ENCODE measurements at regions not wholly inside any gene's neighbourhood (a gene's known extent, or its start where the extent isn't known, plus 50 kb on each side); places are given as distances from the start of the nearest gene placed in this dataset.
A peak's percentile ranks its signal among the peaks of the same experiment; 100 is the strongest.
"Not testable (repeated sequence)": the region's sequence is repeated elsewhere in the genome, so short reads cannot be mapped to it uniquely, and the experiment has no call there.

- DNase-seq (ENCODE audit: low read depth) = no peak
These were observed 407.3 kb upstream of the PPP2R3A start for GRCh38 chr3:135558150-135558783.

- no peak for DNase-seq (ENCODE audit: low read depth)
These were observed 406.6 kb upstream of the PPP2R3A start for GRCh38 chr3:135558906-135559305.

- no peak for DNase-seq (ENCODE audit: low read depth)
These were observed 405.7 kb upstream of the PPP2R3A start for GRCh38 chr3:135559802-135560201.

GRCh38 chr3:135560847-135561246 lies 404.7 kb upstream of the PPP2R3A start:
- DNase-seq (ENCODE audit: low read depth) = no peak

- DNase-seq (ENCODE audit: low read depth) = no peak
These were observed 400.8 kb upstream of the PPP2R3A start for GRCh38 chr3:135564696-135565095.

GRCh38 chr3:135565546-135565945 lies 400.0 kb upstream of the PPP2R3A start:
- DNase-seq (ENCODE audit: low read depth) = no peak

- DNase-seq (ENCODE audit: low read depth) = no peak
These were observed 398.3 kb upstream of the PPP2R3A start for GRCh38 chr3:135567223-135567622.

- no peak for DNase-seq (ENCODE audit: low read depth)
These were observed 388.8 kb upstream of the PPP2R3A start for GRCh38 chr3:135576751-135577150.

GRCh38 chr3:135581806-135582205 lies 383.7 kb upstream of the PPP2R3A start:
- no peak for DNase-seq (ENCODE audit: low read depth)

GRCh38 chr3:135582800-135583199 lies 382.7 kb upstream of the PPP2R3A start:
- no peak for DNase-seq (ENCODE audit: low read depth)

- DNase-seq (ENCODE audit: low read depth) = no peak
These were observed 369.0 kb upstream of the PPP2R3A start for GRCh38 chr3:135596563-135596962.

- DNase-seq (ENCODE audit: low read depth) = no peak
These were observed 367.7 kb upstream of the PPP2R3A start for GRCh38 chr3:135597855-135598254.

- DNase-seq (ENCODE audit: low read depth) = no peak
These were observed 366.9 kb upstream of the PPP2R3A start for GRCh38 chr3:135598597-135598996.

GRCh38 chr3:135604512-135604911 lies 361.0 kb upstream of the PPP2R3A start:
- DNase-seq (ENCODE audit: low read depth) = not testable (repeated sequence)

GRCh38 chr3:135618123-135618522 lies 347.4 kb upstream of the PPP2R3A start:
- no peak for DNase-seq (ENCODE audit: low read depth)

GRCh38 chr3:135621184-135621920 lies 344.2 kb upstream of the PPP2R3A start:
- DNase-seq (ENCODE audit: low read depth) = no peak

GRCh38 chr3:135622215-135622614 lies 343.3 kb upstream of the PPP2R3A start:
- no peak for DNase-seq (ENCODE audit: low read depth)

- no peak for DNase-seq (ENCODE audit: low read depth)
These were observed 342.9 kb upstream of the PPP2R3A start for GRCh38 chr3:135622656-135623055.

GRCh38 chr3:135623558-135623957 lies 342.0 kb upstream of the PPP2R3A start:
- no peak for DNase-seq (ENCODE audit: low read depth)

GRCh38 chr3:135627057-135627456 lies 338.5 kb upstream of the PPP2R3A start:
- DNase-seq (ENCODE audit: low read depth) = no peak

GRCh38 chr3:135629701-135630408 lies 335.7 kb upstream of the PPP2R3A start:
- no peak for DNase-seq (ENCODE audit: low read depth)

GRCh38 chr3:135632556-135633065 lies 332.9 kb upstream of the PPP2R3A start:
- no peak for DNase-seq (ENCODE audit: low read depth)

- peak; percentile 6 for DNase-seq (ENCODE audit: low read depth)
These were observed 332.4 kb upstream of the PPP2R3A start for GRCh38 chr3:135633078-135633477.
